ENCODE measurements at regions not wholly inside any gene's neighbourhood (a gene's known extent, or its start where the extent isn't known, plus 50 kb on each side); places are given as distances from the start of the nearest gene placed in this dataset.

GRCh38 chr2:186201371-186201770, 284.7 kb upstream of the ZC3H15 start:
- TF ChIP-seq, protein P1, sequence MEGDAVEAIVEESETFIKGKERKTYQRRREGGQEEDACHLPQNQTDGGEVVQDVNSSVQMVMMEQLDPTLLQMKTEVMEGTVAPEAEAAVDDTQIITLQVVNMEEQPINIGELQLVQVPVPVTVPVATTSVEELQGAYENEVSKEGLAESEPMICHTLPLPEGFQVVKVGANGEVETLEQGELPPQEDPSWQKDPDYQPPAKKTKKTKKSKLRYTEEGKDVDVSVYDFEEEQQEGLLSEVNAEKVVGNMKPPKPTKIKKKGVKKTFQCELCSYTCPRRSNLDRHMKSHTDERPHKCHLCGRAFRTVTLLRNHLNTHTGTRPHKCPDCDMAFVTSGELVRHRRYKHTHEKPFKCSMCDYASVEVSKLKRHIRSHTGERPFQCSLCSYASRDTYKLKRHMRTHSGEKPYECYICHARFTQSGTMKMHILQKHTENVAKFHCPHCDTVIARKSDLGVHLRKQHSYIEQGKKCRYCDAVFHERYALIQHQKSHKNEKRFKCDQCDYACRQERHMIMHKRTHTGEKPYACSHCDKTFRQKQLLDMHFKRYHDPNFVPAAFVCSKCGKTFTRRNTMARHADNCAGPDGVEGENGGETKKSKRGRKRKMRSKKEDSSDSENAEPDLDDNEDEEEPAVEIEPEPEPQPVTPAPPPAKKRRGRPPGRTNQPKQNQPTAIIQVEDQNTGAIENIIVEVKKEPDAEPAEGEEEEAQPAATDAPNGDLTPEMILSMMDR (IDR thresholded peaks at IDR 0.05) = no peak
- TF ChIP-seq, protein P2, sequence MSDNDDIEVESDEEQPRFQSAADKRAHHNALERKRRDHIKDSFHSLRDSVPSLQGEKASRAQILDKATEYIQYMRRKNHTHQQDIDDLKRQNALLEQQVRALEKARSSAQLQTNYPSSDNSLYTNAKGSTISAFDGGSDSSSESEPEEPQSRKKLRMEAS (CRISPR knock-in tag; IDR thresholded peaks at IDR 0.05) = no peak
- TF ChIP-seq ZNF263 (CRISPR knock-in tag; IDR thresholded peaks at IDR 0.05; ENCODE audit: low read depth) (no peak), USF1 (CRISPR knock-in tag; IDR thresholded peaks at IDR 0.05) (no peak), FOXK1 (CRISPR knock-in tag; IDR thresholded peaks at IDR 0.05) (no peak), USF2 (CRISPR knock-in tag; IDR thresholded peaks at IDR 0.05) (no peak), ZNF512 (CRISPR knock-in tag; IDR thresholded peaks at IDR 0.05; ENCODE audit: borderline replicate concordance) (no peak), PRDM15 (CRISPR knock-in tag; IDR thresholded peaks at IDR 0.05) (no peak), ESRRA (CRISPR knock-in tag; IDR thresholded peaks at IDR 0.05; ENCODE audit: borderline replicate concordance) (no peak), JUN (CRISPR knock-in tag; IDR thresholded peaks at IDR 0.05) (no peak)
- TF ChIP-seq, protein P3, sequence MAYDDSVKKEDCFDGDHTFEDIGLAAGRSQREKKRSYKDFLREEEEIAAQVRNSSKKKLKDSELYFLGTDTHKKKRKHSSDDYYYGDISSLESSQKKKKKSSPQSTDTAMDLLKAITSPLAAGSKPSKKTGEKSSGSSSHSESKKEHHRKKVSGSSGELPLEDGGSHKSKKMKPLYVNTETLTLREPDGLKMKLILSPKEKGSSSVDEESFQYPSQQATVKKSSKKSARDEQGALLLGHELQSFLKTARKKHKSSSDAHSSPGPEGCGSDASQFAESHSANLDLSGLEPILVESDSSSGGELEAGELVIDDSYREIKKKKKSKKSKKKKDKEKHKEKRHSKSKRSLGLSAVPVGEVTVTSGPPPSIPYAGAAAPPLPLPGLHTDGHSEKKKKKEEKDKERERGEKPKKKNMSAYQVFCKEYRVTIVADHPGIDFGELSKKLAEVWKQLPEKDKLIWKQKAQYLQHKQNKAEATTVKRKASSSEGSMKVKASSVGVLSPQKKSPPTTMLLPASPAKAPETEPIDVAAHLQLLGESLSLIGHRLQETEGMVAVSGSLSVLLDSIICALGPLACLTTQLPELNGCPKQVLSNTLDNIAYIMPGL (CRISPR knock-in tag; IDR thresholded peaks at IDR 0.05) = no peak
- TF ChIP-seq, protein P4, sequence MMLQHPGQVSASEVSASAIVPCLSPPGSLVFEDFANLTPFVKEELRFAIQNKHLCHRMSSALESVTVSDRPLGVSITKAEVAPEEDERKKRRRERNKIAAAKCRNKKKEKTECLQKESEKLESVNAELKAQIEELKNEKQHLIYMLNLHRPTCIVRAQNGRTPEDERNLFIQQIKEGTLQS (CRISPR knock-in tag; conservative IDR thresholded peaks at IDR 0.05) = no peak

All from WTC11 (cell line).